ENCODE measurements at regions not wholly inside any gene's neighbourhood (a gene's known extent, or its start where the extent isn't known, plus 50 kb on each side); places are given as distances from the start of the nearest gene placed in this dataset.

DNA sequence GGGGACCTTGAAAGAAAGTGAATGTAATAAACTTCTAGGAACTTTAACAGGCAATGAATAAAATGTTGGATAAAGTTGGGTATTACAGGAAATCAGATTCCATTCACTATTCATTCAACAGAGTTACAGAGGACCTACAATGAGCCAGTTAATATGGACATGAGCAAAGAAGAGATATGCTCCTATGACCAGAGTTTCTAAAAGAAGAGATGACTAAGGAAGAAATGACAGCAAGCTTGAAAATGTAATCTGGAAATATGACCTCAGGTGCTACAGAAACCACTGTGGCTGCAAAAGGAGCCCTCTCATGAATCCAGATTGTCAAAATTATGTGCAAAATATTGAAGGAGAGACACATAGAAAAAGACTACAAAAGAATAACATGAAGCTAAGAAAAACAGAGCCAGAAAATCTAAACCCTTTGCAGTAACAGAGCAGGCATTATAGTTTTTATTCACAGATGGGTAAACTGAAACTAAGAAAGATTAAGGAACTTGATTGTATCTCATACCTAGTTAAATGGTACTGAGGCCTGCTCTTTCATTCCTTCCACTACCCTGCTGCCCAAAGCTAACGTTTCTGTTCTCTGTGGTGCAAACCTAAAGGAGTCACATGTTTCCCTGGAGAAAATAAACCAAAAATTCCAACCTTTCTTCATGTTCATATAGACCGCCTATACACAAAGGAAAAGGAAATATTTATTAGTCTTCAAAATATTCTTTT is 378.3 kb downstream of the GBA3 start:
- no peak overlapping the region for H3K4me3 ChIP-seq (ENCODE audit: low read length)
- no peak for ATAC-seq (ENCODE audit: poor library complexity)
- peaks cover 7% of the 10 kb centered on the region for H3K9me3 Mint-ChIP-seq
- no peak for DNase-seq
- H3K9me3 ChIP-seq (ENCODE audit: control insufficient read depth in 1 of 2, insufficient read depth in 1 of 2, low read length in 2 of 2), result no peaks in the 10 kb centered on the region
- H3K4me1 Mint-ChIP-seq (ENCODE audit: low read depth), result no peaks in the 10 kb centered on the region
- H3K4me1 ChIP-seq (ENCODE audit: insufficient read depth, low read length), result no peaks in the 10 kb centered on the region
- H3K27ac Mint-ChIP-seq, result no peak overlapping the region
- H3K36me3 Mint-ChIP-seq (ENCODE audit: low read depth), result no peaks in the 10 kb centered on the region
- H3K36me3 ChIP-seq (ENCODE audit: insufficient read depth, low read length), result no peaks in the 10 kb centered on the region
- no peaks in the 10 kb centered on the region for H3K27me3 ChIP-seq (ENCODE audit: control insufficient read depth in 1 of 2, insufficient read depth in 2 of 2, low read length in 2 of 2)
- ChIA-PET POLR2A (interaction anchor here (0.9 kb wide), 1 partner anchor 9 kb away, joined by 4 read pairs; no protein-coding TSS in a partner anchor), CTCF (no interaction called here)
- H3K27ac ChIP-seq (ENCODE audit: low read depth in 1 of 2, low read length in 2 of 2), result no peak overlapping the region
- H3K4me3 Mint-ChIP-seq, result no peak overlapping the region
- TF ChIP-seq, protein P1, sequence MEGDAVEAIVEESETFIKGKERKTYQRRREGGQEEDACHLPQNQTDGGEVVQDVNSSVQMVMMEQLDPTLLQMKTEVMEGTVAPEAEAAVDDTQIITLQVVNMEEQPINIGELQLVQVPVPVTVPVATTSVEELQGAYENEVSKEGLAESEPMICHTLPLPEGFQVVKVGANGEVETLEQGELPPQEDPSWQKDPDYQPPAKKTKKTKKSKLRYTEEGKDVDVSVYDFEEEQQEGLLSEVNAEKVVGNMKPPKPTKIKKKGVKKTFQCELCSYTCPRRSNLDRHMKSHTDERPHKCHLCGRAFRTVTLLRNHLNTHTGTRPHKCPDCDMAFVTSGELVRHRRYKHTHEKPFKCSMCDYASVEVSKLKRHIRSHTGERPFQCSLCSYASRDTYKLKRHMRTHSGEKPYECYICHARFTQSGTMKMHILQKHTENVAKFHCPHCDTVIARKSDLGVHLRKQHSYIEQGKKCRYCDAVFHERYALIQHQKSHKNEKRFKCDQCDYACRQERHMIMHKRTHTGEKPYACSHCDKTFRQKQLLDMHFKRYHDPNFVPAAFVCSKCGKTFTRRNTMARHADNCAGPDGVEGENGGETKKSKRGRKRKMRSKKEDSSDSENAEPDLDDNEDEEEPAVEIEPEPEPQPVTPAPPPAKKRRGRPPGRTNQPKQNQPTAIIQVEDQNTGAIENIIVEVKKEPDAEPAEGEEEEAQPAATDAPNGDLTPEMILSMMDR (IDR thresholded peaks at IDR 0.05), result no peak
- intact Hi-C loops (cut with DNase I, micrococcal nuclease), result no loop called here
- no peaks in the 10 kb centered on the region for H3K27me3 Mint-ChIP-seq

DNA sequence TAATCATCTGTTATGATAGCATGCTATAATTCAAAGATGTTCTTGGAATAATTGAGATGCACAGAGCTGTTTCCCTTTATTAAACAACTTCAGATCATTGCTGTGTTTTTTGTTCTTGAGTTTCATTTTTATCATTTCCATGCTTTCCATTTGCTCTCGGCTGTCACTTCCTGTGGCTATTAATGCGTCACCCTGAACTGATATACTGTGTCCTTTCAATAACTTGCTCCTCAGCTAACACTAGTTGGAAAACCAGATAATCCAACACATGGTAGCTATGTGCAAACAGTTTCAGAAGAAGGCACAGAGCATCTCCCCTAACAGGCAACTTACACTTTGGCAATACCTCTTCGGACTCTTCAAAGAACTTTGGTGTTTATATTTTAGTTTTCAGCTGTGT is 376.0 kb downstream of the GBA3 start:
- CTCF ChIA-PET, result interaction anchor here (0.5 kb wide), 1 partner anchor 114 kb away, joined by 3 read pairs; no protein-coding TSS in a partner anchor
- ATAC-seq (ENCODE audit: poor library complexity), result no peak

DNA sequence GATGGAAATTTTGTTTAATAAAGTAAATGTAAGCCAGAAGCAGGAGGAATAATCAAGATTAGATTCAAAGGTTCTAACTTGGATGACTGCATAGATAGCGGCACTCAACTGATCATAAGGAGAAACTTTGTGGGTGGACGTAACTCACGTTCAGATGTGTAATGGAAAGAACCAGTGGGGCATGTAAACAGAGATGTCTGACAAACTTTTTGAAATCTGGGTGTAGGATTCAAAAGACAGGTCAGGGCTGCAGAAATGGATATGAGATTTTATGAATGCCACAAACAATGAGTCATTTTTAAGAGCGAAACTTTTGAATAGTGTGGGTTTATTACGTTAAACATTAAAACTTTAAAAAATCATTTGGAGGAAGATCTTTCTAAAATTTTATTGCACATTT is 375.6 kb downstream of the GBA3 start:
- DNase-seq, result no peak
- Histone ChIP-seq H3K27me3 (ENCODE audit: control insufficient read depth in 1 of 2, insufficient read depth in 2 of 2, low read length in 2 of 2) (no peaks in the 10 kb centered on the region), H3K9me3 (ENCODE audit: control insufficient read depth in 1 of 2, insufficient read depth in 1 of 2, low read length in 2 of 2) (no peaks in the 10 kb centered on the region), H3K4me3 (ENCODE audit: low read length) (no peak overlapping the region), H3K36me3 (ENCODE audit: insufficient read depth, low read length) (no peaks in the 10 kb centered on the region), H3K4me1 (ENCODE audit: insufficient read depth, low read length) (no peaks in the 10 kb centered on the region), H3K27ac (ENCODE audit: low read depth in 1 of 2, low read length in 2 of 2) (no peak overlapping the region)
- ATAC-seq (ENCODE audit: poor library complexity), result no peak
- H3K27ac Mint-ChIP-seq, result no peak overlapping the region
- H3K36me3 Mint-ChIP-seq (ENCODE audit: low read depth), result no peaks in the 10 kb centered on the region
- no peaks in the 10 kb centered on the region for H3K9me3 Mint-ChIP-seq
- TF ChIP-seq, protein P1 (IDR thresholded peaks at IDR 0.05), result no peak
- intact Hi-C loops (cut with DNase I, micrococcal nuclease), result no loop called here
- no peaks in the 10 kb centered on the region for H3K27me3 Mint-ChIP-seq
- POLR2A ChIA-PET, result no interaction called here
- no peak overlapping the region for H3K4me3 Mint-ChIP-seq
- H3K4me1 Mint-ChIP-seq (ENCODE audit: low read depth), result no peaks in the 10 kb centered on the region
- CTCF ChIA-PET, result interaction anchor here (0.5 kb wide), 1 partner anchor 114 kb away, joined by 3 read pairs; no protein-coding TSS in a partner anchor

More for the DNA sequence above, 376.0 kb downstream of the GBA3 start:
- TF ChIP-seq, protein P1 (IDR thresholded peaks at IDR 0.05), result no peak
- Mint-ChIP-seq H3K4me1 (ENCODE audit: low read depth) (no peaks in the 10 kb centered on the region), H3K4me3 (no peak overlapping the region), H3K36me3 (ENCODE audit: low read depth) (no peaks in the 10 kb centered on the region), H3K27me3 (no peaks in the 10 kb centered on the region), H3K9me3 (peaks cover under 1% of the 10 kb centered on the region), H3K27ac (no peak overlapping the region)
- Histone ChIP-seq H3K36me3 (ENCODE audit: insufficient read depth, low read length) (no peaks in the 10 kb centered on the region), H3K4me3 (ENCODE audit: low read length) (no peak overlapping the region), H3K27me3 (ENCODE audit: control insufficient read depth in 1 of 2, insufficient read depth in 2 of 2, low read length in 2 of 2) (no peaks in the 10 kb centered on the region), H3K4me1 (ENCODE audit: insufficient read depth, low read length) (no peaks in the 10 kb centered on the region), H3K27ac (ENCODE audit: low read depth in 1 of 2, low read length in 2 of 2) (no peak overlapping the region), H3K9me3 (ENCODE audit: control insufficient read depth in 1 of 2, insufficient read depth in 1 of 2, low read length in 2 of 2) (no peaks in the 10 kb centered on the region)
- intact Hi-C loops (cut with DNase I, micrococcal nuclease), result no loop called here
- POLR2A ChIA-PET, result no interaction called here
- DNase-seq, result no peak

Data from CD4-positive, alpha-beta T cell (primary cell).